ENCODE measurements at regions not wholly inside any gene's neighbourhood (a gene's known extent, or its start where the extent isn't known, plus 50 kb on each side); places are given as distances from the start of the nearest gene placed in this dataset.

DNA sequence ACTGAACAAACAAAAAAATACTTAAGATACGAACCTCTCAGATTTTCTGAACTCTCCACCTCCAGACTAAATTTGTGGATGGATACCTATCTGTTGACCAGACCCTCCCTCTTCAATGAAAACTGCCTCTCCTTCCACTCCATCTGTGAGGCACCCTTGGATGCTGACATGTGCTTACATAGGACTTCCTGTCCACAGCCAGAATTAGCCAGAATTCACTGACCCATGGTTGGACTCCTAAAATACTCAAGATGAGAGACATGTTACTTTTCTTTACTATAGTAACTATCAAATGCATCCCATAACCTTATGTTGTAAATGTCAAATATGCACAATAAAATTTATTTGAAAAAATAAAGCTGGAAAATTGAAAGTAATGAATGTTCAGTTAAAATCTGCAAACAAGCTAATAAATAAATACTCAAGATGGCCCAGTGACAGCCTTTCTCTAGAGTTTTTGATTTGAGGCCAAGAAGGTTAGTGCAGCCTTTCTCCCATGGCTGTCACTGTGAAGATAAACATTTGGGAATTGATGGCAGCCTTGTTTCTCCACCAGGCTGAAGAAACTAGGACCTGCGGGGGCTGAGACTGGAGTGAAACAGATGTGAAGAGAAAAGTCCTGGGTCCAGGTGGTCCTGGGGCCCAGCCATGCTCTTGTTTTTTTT is 287.0 kb downstream of the ZEB1 start:
- Histone ChIP-seq H3K9me3 (no peaks in the 10 kb centered on the region), H3K4me3 (no peak overlapping the region), H3K27ac (no peak overlapping the region), H3K9ac (ENCODE audit: low read depth in 2 of 2, low read length in 2 of 2) (no peak overlapping the region), H3K4me1 (no peaks in the 10 kb centered on the region), H3K27me3 (no peaks in the 10 kb centered on the region), H3K36me3 (no peaks in the 10 kb centered on the region)
- no peak for DNase-seq
- no peak for TF ChIP-seq CTCF (IDR thresholded peaks at IDR 0.05)
- intact Hi-C loops (cut with DNase I): loop anchor here (10.0 kb wide), 1 partner anchor 149 kb away; no protein-coding TSS in a partner anchor

- DNase-seq: no peak
- H3K27ac ChIP-seq: no peak overlapping the region
- no peak overlapping the region for H3K9ac ChIP-seq (ENCODE audit: low read depth in 2 of 2, low read length in 2 of 2)
- no peaks in the 10 kb centered on the region for H3K27me3 ChIP-seq
- no peak overlapping the region for H3K4me3 ChIP-seq
- intact Hi-C loops (cut with DNase I): loop anchor here (10.0 kb wide), 1 partner anchor 149 kb away; no protein-coding TSS in a partner anchor
- no peaks in the 10 kb centered on the region for H3K4me1 ChIP-seq
- no peak for TF ChIP-seq CTCF (IDR thresholded peaks at IDR 0.05)
- no peaks in the 10 kb centered on the region for H3K36me3 ChIP-seq
- no peaks in the 10 kb centered on the region for H3K9me3 ChIP-seq
Measured at GRCh38 chr10:31605426-31605825, 286.4 kb downstream of the ZEB1 start.

GRCh38 chr10:31604646-31605170 is 285.7 kb downstream of the ZEB1 start:
- H3K9me3 ChIP-seq: no peaks in the 10 kb centered on the region
- no peaks in the 10 kb centered on the region for H3K4me1 ChIP-seq
- intact Hi-C loops (cut with DNase I): loop anchor here (10.0 kb wide), 1 partner anchor 150 kb away; no protein-coding TSS in a partner anchor
- no peak for DNase-seq
- TF ChIP-seq CTCF (IDR thresholded peaks at IDR 0.05): no peak
- no peak overlapping the region for H3K27ac ChIP-seq
- no peak overlapping the region for H3K9ac ChIP-seq (ENCODE audit: low read depth in 2 of 2, low read length in 2 of 2)
- H3K36me3 ChIP-seq: no peaks in the 10 kb centered on the region
- H3K4me3 ChIP-seq: no peak overlapping the region
- H3K27me3 ChIP-seq: no peaks in the 10 kb centered on the region

DNA sequence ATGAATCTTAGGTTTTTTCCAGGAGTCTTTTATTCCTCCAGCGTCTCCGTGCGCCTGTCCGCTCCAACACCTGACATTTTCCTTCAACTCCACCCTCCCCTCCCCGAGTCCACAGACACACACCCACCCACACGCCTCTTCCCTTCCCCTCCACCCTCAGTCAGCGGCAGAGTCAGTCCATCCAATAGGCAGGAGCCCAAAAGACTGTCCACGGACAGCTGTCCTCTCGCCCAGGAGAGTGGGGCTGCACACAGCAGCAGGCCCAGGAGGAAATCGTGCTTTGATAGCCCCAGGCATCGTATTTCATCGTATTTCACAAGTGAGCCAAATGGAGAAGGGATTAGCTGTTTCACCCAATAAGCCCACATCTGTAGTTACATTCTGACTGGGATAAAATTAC is 285.1 kb downstream of the ZEB1 start:
- intact Hi-C loops (cut with DNase I): loop anchor here (10.0 kb wide), 1 partner anchor 151 kb away; no protein-coding TSS in a partner anchor
- no peak overlapping the region for H3K9ac ChIP-seq (ENCODE audit: low read depth in 2 of 2, low read length in 2 of 2)
- peak overlapping the region; percentile 62 for H3K27ac ChIP-seq
- H3K4me1 ChIP-seq: no peaks in the 10 kb centered on the region
- no peak for TF ChIP-seq CTCF (IDR thresholded peaks at IDR 0.05)
- DNase-seq: no peak
- peak overlapping the region; percentile 56 for H3K4me3 ChIP-seq
- H3K36me3 ChIP-seq: no peaks in the 10 kb centered on the region
- no peaks in the 10 kb centered on the region for H3K9me3 ChIP-seq
- H3K27me3 ChIP-seq: no peaks in the 10 kb centered on the region

DNA sequence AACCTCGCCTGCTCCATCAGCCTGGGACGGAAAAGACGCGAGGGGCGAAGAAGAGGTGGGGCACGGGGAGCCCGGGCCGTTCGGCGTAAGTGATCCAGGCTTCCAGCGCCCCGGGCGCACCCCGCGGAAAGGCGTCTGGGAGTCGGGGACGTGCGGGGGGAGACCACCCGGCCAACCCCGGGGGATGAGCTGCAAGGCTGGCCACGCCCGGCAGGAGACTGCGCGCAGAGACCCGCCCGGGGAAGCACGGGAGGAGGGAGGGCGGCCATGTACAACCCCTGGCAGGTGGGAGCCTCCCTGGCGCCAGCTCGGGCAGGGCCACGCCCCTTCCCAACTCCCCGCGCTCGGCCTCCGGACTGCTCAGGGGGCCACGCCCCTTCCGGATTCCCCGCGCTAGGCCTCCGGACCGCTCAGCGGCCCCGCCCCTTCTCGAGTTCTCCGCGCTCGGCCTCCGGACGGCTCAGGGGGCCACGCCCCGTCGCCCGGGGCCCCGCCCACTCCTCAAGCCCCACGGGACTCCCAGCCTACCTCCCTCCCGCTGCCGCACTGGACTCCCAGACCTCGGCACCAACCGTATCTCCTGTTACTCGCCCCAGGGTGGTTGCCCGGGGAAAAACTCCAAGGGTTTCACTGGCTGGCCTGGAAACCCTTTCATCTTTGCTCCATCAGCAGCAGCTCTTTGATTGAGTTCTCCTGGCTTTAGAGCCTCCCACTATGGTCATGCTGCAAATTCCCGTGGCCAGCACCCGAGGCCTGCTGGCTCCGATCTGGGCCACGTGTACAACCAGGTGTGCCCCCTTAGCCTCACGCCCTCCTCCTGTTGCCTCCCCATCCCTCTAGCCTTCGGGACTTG is 284.4 kb downstream of the ZEB1 start:
- H3K9me3 ChIP-seq: no peaks in the 10 kb centered on the region
- peak; percentile 93 for DNase-seq
- H3K4me3 ChIP-seq: peak overlapping the region; percentile 56
- no peaks in the 10 kb centered on the region for H3K36me3 ChIP-seq
- no peaks in the 10 kb centered on the region for H3K27me3 ChIP-seq
- peak overlapping the region; percentile 38 to 66 for H3K9ac ChIP-seq (ENCODE audit: low read depth in 2 of 2, low read length in 2 of 2)
- TF ChIP-seq CTCF (IDR thresholded peaks at IDR 0.05): no peak
- intact Hi-C loops (cut with DNase I): loop anchor here (10.0 kb wide), 1 partner anchor 151 kb away; no protein-coding TSS in a partner anchor
- H3K4me1 ChIP-seq: no peaks in the 10 kb centered on the region
- peak overlapping the region; percentile 62 for H3K27ac ChIP-seq

Measured in colonic mucosa (tissue), 4 donors.